ENCODE measurements at regions not wholly inside any gene's neighbourhood (a gene's known extent, or its start where the extent isn't known, plus 50 kb on each side); places are given as distances from the start of the nearest gene placed in this dataset.
A peak's percentile ranks its signal among the peaks of the same experiment; 100 is the strongest.

GRCh38 chr22:44591146-44591790 lies 93.2 kb upstream of the RTL6 start:
- no peak for DNase-seq (ENCODE audit: low spot score)

DNA sequence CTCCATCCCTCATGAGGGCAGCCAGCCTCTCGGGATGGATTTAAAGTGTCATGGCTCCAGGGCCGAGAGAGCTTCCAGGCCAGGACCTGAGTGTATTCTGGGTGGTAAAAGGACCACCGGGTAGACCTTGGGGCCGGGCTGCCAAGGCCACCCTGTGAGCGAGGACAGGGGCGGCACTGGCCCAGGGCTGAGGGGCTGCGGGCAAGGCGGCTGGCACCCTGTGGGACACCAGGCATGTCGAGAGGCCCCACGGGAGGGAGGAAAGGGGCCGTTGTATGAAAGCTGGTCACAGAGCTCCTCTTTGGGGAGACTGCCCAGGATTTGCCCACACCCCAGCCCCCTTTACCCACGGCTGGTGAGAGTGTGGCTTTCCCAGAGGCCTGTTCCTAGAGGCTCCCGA lies 92.3 kb upstream of the RTL6 start:
- no peak for DNase-seq (ENCODE audit: low spot score)

- no peak for DNase-seq (ENCODE audit: low spot score)
Measured at GRCh38 chr22:44589831-44590230, 91.8 kb upstream of the RTL6 start.

DNA sequence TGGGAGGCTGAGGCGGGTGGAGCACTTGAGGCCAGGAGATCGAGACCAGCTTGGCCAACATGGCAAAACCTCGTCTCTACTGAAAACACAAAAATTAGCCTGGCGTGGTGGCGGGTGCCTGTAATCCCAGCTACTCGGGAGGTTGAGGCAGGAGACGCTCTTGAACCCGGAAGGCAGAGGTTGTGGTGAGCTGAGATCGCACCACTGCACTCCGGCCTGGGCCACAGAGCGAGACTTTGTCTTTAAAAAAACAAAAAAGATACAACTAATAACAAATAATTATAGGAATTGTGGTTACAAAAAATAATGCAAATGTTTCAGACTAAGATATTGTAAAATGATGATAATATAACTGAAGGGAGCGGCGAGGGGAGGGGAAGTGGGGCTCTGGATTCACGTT lies 90.3 kb upstream of the RTL6 start:
- no peak for DNase-seq (ENCODE audit: low spot score)

- no peak for DNase-seq (ENCODE audit: low spot score)
Measured at GRCh38 chr22:44587737-44588310, 89.8 kb upstream of the RTL6 start.

- peak; percentile 48 for DNase-seq (ENCODE audit: low spot score)
Measured at GRCh38 chr22:44586999-44587736, 89.1 kb upstream of the RTL6 start.

- DNase-seq (ENCODE audit: low spot score): peak; percentile 42
Measured at GRCh38 chr22:44586351-44586990, 88.4 kb upstream of the RTL6 start.

DNA sequence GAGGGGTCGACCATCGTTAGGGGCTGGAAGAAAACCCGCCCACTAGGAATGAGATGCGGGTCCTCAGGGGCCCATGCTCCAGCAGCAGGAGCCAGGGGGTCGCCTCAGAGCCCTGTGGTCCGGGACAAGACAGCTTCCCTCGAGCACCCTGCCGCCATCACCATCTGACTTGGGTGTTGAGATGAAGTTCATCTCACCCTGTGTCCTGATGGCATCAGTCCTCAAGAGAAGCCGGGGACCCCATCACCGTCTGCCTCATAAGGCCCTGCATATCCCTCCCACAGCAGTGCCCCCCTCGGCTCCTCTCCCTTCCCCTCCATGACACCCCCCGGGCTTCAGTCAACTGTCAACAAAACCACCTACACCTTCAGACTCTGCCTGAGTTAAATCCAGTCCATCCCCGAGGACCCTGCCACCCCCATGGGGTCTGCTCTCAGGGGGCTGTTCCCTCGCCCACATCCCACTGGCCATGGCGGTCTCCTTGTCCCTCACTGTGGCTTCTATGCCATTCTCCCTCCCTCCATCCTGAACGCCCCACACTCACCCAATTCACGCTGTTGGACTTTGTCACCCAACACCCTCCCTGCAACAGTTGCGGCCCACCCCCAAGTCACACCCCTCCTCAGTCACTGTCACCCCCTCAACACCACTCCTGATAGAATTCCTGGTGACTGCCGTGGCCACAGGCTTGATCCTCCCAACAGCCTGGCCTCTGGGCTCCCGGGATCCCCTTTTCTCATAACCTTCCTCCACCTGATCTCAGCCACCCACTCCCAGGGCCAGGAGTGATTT lies 87.7 kb upstream of the RTL6 start:
- DNase-seq (ENCODE audit: low spot score): peak; percentile 29

DNA sequence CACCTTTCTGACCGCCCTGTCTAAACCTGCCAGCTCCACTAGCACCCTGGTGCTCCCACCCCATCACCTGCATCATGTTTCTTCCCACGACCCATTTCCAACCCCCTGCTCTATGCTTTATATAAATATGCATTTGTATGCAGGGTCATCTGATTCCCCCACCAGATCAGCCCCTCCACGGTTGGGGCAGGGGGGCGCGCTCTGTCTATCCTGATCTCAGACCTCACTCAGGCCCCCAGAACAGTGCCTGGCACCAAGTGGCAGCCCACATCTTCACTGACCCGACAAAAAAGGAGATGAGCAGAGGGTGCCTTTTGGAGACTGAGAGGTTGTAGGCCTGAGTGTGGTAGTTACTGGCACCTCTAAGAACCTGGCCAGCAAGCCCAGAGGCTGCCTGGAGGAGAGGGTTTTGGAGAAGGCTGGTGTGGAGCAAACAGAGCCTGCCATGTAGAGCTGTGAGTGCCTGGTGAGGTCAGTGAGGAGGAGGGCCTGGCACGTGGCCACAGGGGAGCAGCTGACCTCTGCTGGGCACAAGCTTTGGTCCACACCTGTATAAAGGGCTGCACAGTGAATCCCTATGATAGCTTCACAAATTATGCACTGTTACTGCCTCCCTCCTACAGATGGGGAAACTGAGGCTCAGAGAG lies 86.3 kb upstream of the RTL6 start:
- peak; percentile 27 for DNase-seq (ENCODE audit: low spot score)

DNA sequence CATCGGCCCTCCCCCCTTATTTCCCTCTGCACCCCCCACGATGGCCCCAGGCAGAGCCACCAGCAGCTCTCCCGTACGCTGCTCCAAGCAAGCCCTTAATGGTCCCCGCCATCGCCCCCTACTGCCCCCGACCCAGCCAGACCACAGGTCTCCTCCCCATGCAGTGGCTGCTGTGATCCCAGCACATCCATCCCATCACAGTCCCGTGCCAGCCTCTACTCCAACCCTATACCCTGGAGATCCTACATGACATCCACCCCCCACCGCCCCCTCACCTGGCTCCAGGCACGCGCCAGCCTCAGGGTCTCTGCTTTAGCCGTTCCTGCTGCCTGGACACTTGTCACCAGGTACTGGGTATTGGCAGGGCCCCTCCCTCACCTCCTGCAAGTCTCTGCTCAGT lies 85.8 kb upstream of the RTL6 start:
- DNase-seq (ENCODE audit: low spot score): peak; percentile 47

- DNase-seq (ENCODE audit: low spot score): peak; percentile 32
Measured at GRCh38 chr22:44583061-44583760, 85.2 kb upstream of the RTL6 start.

DNA sequence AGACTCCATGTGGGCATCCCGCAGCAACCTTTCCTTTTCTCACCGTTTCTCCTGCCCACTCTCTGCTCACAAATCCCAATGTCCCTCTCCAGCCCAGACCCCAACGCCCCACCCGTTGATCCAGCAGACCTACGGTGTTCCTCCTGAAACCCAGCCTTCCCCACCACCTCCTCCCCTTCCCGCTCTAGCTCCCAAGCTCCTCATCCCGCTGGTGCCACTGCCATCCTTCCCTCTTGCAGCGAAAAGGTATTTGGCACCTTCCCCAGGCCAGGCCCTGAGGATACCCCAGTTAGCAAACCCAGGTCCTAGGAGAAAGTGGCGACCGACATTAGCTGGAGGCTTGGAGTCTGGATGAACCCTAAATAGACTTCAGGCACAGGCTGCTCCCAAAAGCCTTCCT lies 84.0 kb upstream of the RTL6 start:
- peak; percentile 32 for DNase-seq (ENCODE audit: low spot score)

- DNase-seq (ENCODE audit: low spot score): peak; percentile 31
Measured at GRCh38 chr22:44581096-44581435, 83.0 kb upstream of the RTL6 start.

GRCh38 chr22:44580176-44581095 lies 82.4 kb upstream of the RTL6 start:
- DNase-seq (ENCODE audit: low spot score): peak; percentile 41

GRCh38 chr22:44578516-44579230 lies 80.6 kb upstream of the RTL6 start:
- peak; percentile 32 for DNase-seq (ENCODE audit: low spot score)

GRCh38 chr22:44578110-44578457 lies 80.1 kb upstream of the RTL6 start:
- peak; percentile 32 for DNase-seq (ENCODE audit: low spot score)

DNA sequence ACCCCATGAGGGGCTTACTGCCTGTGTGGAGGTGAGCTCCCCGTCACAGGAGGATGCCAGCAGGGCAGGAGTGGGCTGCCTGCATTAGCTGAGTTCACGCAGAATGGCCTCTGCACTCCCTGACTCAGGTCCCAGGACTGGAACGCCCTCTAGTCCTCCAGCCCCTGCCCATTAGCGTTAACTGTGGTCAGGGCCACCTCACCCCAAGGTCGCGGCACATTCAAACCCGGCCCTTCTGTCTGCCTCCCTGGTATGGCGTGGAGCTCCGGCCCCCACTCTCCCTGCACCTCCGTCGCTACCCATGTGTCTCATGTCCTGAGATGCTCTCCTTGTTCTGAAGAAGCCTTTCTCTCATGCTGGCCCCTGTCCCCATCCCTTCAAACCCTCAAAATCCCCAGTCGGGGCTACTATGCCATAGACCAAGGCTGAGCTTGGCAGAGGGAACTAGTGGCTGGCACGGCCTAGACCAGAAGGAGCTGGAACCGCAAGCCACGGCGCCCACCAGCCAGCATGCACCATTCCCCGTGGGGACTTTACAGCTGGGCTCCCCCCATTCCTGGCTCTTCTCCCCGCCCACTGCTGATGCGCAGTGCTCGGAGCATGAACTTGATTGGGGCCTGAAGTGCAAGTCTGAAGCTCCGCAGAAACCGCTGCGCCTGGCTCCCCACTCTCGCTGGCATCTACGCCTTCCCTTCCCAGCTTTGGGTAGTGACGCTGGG lies 79.5 kb upstream of the RTL6 start:
- DNase-seq (ENCODE audit: low spot score): peak; percentile 39

DNA sequence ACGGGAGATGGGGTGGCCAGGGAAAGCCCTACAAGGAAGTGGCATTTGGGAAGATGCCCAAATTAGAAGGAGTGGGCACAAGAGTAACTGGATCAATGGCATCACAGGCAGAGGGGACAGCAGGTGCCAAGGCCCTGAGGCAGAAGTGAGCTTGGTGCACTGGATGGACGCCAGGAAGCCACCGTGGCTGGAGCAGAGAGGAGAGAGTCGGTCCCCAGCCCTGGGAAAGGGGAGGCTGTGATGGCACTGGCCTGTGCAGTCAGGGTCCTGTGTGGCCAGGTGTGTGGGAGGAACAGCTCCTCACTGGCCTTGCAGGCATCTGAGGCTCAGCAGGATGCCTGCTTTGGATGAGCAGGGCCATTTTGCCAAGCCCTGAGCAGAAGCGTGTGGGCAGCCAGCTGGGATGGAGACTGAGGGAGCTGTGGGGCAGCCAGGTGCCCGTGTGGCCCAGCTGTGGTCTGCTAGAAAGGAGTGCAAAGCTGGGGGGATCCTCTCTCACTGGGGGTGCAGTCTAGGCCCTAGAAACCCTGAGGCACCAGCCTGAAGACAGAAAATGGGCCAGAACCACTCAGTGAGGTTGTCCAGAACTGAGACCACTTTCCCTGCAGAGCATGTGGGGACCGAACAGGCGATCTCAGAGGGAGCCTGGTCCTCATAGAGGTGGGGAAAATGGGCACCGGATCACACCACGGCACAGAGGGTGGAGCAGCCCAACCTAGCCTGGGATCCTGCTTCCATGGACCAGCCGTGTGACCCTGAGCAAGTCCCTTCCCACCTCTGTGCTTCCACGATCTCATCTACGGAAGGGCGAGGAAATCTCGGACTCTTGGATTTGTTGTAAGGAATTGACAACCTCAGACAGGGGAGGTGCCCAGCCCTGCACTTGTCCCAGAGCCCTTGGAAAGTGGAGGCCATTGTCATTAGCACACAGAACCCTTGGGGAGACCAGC lies 78.6 kb upstream of the RTL6 start:
- peak; percentile 31 for DNase-seq (ENCODE audit: low spot score)

Data from ecto neural progenitor cell (in vitro differentiated cells).